Neutrophil (primary cell): ENCODE measurements at regions not wholly inside any gene's neighbourhood (a gene's known extent, or its start where the extent isn't known, plus 50 kb on each side); places are given as distances from the start of the nearest gene placed in this dataset.

ENCODE experiments used
- H3K27ac ChIP-seq: fragments of 200-600 bp; sonication (generic); 2 replicates; pipeline ENCODE4 v1.5.1; 2016; ENCODE audit warnings: mild to moderate bottlenecking, moderate library complexity
- H3K27me3 ChIP-seq: fragments of 200-600 bp; sonication (generic); 2 replicates; pipeline ENCODE4 v1.6.0; 2016; ENCODE audit warnings: mild to moderate bottlenecking
- H3K36me3 ChIP-seq: fragments of 200-600 bp; sonication (generic); 2 replicates; pipeline ENCODE4 v1.5.1; 2017
- H3K4me1 ChIP-seq, 2 experiments: fragments of 200-600 bp in 1 of 2; sonication (generic) in 1 of 2; 1 replicate in 1 of 2; 2 replicates in 1 of 2; pipeline versions ENCODE4 v1.5.1 to v1.6.1; 2013 to 2016; ENCODE audit warnings: low read depth in 1 of 2, low read length in 1 of 2, mild to moderate bottlenecking in 1 of 2, moderate library complexity in 1 of 2; ENCODE audit not compliant: control insufficient read depth in 1 of 2, insufficient read depth in 1 of 2
- H3K4me3 ChIP-seq, 2 experiments: fragments of 200-600 bp in 1 of 2; sonication (generic) in 1 of 2; 1 replicate in 1 of 2; 2 replicates in 1 of 2; pipeline ENCODE4 v1.5.1; 2013 to 2016; ENCODE audit warnings: low read depth in 1 of 2, low read length in 1 of 2, mild to moderate bottlenecking in 1 of 2, moderate library complexity in 1 of 2
- H3K9me3 ChIP-seq: fragments of 200-600 bp; sonication (generic); 2 replicates; pipeline ENCODE4 v1.5.1; 2016
- TF ChIP-seq, protein P1 (sequence below): fragments of 200-600 bp; sonication (generic); IDR thresholded peaks from 2 replicates; pipeline ENCODE4 v1.5.1; 2016; ENCODE audit warnings: antibody characterized with exemption

DNA sequence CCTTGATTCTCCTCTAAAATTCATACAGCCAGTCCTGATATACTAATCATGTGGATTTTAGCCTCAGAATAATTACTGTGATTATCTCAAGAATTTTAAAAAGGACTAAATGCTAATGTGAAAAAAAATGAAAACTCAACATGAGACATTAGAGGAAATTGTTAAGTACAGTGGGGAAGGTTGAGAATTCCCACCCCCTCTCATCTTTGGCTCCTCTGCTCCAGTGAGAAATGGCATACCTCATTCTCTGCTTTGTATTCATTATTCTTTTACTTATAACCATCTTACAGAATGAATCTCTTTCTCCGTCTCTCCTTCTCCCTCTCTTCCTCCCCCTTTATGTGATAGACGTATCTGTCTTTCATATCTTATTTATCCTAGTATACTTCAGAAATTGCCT, 70.9 kb downstream of the DIRAS3 start:
- Histone ChIP-seq H3K4me3 (no peak overlapping the region), H3K9me3 (no peaks in the 10 kb centered on the region), H3K36me3 (no peaks in the 10 kb centered on the region), H3K27ac (no peak overlapping the region), H3K4me1 (no peaks in the 10 kb centered on the region), H3K27me3 (no peaks in the 10 kb centered on the region)
- TF ChIP-seq, protein P1, sequence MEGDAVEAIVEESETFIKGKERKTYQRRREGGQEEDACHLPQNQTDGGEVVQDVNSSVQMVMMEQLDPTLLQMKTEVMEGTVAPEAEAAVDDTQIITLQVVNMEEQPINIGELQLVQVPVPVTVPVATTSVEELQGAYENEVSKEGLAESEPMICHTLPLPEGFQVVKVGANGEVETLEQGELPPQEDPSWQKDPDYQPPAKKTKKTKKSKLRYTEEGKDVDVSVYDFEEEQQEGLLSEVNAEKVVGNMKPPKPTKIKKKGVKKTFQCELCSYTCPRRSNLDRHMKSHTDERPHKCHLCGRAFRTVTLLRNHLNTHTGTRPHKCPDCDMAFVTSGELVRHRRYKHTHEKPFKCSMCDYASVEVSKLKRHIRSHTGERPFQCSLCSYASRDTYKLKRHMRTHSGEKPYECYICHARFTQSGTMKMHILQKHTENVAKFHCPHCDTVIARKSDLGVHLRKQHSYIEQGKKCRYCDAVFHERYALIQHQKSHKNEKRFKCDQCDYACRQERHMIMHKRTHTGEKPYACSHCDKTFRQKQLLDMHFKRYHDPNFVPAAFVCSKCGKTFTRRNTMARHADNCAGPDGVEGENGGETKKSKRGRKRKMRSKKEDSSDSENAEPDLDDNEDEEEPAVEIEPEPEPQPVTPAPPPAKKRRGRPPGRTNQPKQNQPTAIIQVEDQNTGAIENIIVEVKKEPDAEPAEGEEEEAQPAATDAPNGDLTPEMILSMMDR, result no peak

DNA sequence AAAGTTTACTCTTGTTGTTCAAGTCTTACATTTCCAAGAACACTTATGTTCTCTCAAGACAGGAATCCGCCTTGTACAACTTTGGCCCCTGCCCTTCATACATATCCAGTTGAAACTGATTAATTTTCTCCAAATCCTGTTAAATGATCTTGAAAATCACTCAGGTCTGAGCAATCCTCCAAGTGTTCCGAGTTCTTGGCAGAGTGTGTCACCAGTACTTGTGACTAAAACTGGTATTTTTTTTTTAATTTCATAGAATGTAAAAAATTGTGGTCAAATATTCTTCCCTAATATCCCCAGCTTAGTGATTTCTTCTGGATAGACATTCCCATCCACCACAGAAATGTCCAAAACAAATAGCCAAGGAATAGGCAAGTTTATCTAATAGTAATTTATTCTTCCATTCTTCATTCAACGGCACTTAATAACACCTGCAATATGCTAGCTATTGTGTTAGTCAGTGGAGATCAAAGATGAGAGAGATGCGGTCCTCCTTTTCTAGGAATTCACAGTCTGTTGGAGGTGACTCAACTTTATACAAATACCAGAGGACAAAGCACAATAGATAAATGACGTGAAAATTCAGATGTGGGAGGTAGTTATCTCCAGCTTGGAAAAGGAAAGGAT, 71.4 kb downstream of the DIRAS3 start:
- H3K27ac ChIP-seq, result no peak overlapping the region
- H3K4me3 ChIP-seq, result no peak overlapping the region
- H3K9me3 ChIP-seq, result no peaks in the 10 kb centered on the region
- TF ChIP-seq, protein P1, result no peak
- no peaks in the 10 kb centered on the region for H3K27me3 ChIP-seq
- H3K36me3 ChIP-seq, result no peaks in the 10 kb centered on the region
- H3K4me1 ChIP-seq, result no peaks in the 10 kb centered on the region

DNA sequence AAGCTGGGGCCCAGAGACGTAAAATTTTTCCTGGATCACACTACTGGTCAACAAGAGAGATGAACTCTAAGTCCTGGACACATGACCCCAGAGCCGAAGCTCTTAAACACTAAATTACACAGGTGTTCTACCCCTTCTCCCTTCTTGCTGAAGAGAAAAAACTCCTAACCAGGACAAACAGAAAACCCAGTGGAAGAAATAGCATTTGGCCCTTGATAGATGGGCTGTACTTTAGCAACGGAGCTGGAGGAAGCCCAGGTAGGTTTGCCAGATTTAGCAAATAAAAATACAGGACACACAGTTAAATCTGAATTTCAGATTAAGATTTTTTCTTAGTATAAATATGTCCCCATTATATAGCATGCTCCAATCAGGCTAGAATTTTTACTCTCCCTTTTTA, 72.7 kb downstream of the DIRAS3 start:
- Histone ChIP-seq H3K27ac (no peak overlapping the region), H3K4me1 (no peaks in the 10 kb centered on the region), H3K4me3 (no peak overlapping the region), H3K36me3 (no peaks in the 10 kb centered on the region), H3K9me3 (no peaks in the 10 kb centered on the region), H3K27me3 (no peaks in the 10 kb centered on the region)
- TF ChIP-seq, protein P1, result no peak

DNA sequence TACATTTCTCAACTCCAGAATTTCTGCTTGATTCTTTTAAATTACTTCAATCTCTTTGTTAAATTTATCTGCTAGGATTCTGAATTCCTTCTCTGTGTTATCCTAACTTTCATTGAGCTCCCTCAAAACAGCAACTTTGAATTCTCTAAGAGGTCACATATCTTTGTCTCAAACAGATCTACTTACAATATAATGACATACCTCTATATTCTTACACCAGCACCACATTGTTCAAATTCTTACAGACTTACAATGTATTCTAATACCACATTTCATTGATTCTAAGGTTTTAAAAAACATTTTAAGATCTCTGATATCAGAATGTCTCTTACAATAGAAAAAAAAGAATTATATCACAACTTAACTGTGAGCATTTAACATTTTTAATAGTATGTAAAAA, 77.4 kb downstream of the DIRAS3 start:
- Histone ChIP-seq H3K36me3 (no peaks in the 10 kb centered on the region), H3K4me3 (no peak overlapping the region), H3K9me3 (no peaks in the 10 kb centered on the region), H3K27me3 (no peaks in the 10 kb centered on the region), H3K4me1 (no peaks in the 10 kb centered on the region), H3K27ac (no peak overlapping the region)
- TF ChIP-seq, protein P1, result no peak

DNA sequence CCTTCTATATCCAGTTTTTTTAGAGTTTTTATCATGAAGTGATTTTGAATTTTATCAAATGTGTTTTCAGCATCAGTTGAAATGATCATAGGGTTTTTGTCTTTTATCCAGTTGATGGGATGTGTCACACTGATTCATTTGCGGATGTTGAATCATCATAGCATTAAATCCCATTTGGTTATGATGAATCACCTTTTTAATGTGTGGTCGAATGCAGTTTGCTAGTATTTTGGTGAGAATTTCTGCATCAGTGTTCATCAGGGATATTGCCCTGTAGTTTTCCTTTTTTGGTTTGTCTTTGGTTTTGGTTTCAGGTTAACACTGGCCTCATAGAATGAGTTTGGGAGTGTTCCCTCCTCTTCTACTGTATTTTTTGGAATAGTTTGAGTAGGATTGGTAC, 80.3 kb downstream of the DIRAS3 start:
- TF ChIP-seq, protein P1, result no peak
- Histone ChIP-seq H3K27me3 (no peaks in the 10 kb centered on the region), H3K27ac (no peak overlapping the region), H3K9me3 (no peaks in the 10 kb centered on the region), H3K36me3 (no peaks in the 10 kb centered on the region), H3K4me1 (no peaks in the 10 kb centered on the region), H3K4me3 (no peak overlapping the region)

DNA sequence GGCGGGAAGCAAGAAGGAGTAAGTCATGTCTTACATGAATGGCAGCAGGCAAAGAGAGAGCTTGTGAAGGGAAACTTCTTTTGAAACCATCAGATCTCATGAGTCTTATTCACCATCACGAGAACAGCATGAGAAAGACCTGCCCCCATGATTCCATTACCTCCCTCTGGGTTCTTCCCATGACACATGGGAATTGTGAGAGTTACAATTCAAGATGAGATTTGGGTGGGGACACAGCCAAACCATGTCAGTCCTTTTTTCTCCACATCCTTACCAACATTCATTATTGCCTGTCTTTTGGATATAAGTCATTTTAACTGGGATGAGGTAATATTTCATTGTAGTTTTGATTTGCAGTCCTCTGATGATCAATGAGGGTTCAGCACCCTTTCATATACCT, 81.0 kb downstream of the DIRAS3 start:
- TF ChIP-seq, protein P1, result no peak
- H3K4me1 ChIP-seq, result no peaks in the 10 kb centered on the region
- H3K36me3 ChIP-seq, result no peaks in the 10 kb centered on the region
- H3K27ac ChIP-seq, result no peak overlapping the region
- H3K4me3 ChIP-seq, result no peak overlapping the region
- no peaks in the 10 kb centered on the region for H3K9me3 ChIP-seq
- no peaks in the 10 kb centered on the region for H3K27me3 ChIP-seq
